SK-N-SH treated with all-trans-retinoic acid at 6 μM for 48 hours (cell line): ENCODE measurements at regions not wholly inside any gene's neighbourhood (a gene's known extent, or its start where the extent isn't known, plus 50 kb on each side); places are given as distances from the start of the nearest gene placed in this dataset.

Experiments
- ATAC-seq: fragments of 200-7000 bp; cut with Tn5 transposase; 3 replicates; pipeline ENCODE4 v1.9.1; 2020; ENCODE audit warnings: mild to moderate bottlenecking, moderate library complexity
- ARNTL ChIP-seq: fragments of 450-650 bp; formaldehyde crosslinking; IDR thresholded peaks from 2 replicates; pipeline ENCODE4 v1.5.0; 2020; ENCODE audit warnings: low read depth, mild to moderate bottlenecking, moderate library complexity, borderline replicate concordance
- BACH2 ChIP-seq: fragments of 250-450 bp; sonication (Bioruptor Pico); IDR thresholded peaks from 2 replicates; pipeline ENCODE4 v1.9.0; 2021; ENCODE audit warnings: mild to moderate bottlenecking, borderline replicate concordance
- CSDC2 ChIP-seq: fragments of 250-450 bp; sonication (Bioruptor Pico); IDR thresholded peaks from 2 replicates; pipeline ENCODE4 v1.5.0; 2020; ENCODE audit warnings: mild to moderate bottlenecking, moderate library complexity
- ESRRG ChIP-seq: fragments of 250-450 bp; sonication (Bioruptor Pico); IDR thresholded peaks from 2 replicates; pipeline ENCODE4 v1.6.1; 2021; ENCODE audit warnings: mild to moderate bottlenecking
- GLIS3 ChIP-seq: fragments of 250-450 bp; sonication (Bioruptor Pico); IDR thresholded peaks from 2 replicates; pipeline ENCODE4 v1.5.0; 2020; ENCODE audit warnings: mild to moderate bottlenecking, moderate library complexity
- ISL1 ChIP-seq: fragments of 250-450 bp; sonication (Bioruptor Pico); IDR thresholded peaks from 2 replicates; pipeline ENCODE4 v2.1.2; 2022; ENCODE audit warnings: mild to moderate bottlenecking, moderate library complexity
- OSR1 ChIP-seq: fragments of 250-450 bp; sonication (Bioruptor Pico); IDR thresholded peaks from 2 replicates; pipeline ENCODE4 v1.8.0; 2022; ENCODE audit warnings: moderate library complexity, mild to moderate bottlenecking, inconsistent platforms
- PPARA ChIP-seq: fragments of 250-450 bp; sonication (Bioruptor Pico); IDR thresholded peaks from 2 replicates; pipeline ENCODE4 v1.5.0; 2020; ENCODE audit warnings: mild to moderate bottlenecking, borderline replicate concordance
- RARB ChIP-seq: fragments of 250-450 bp; sonication (Bioruptor Pico); IDR thresholded peaks from 2 replicates; pipeline ENCODE4 v1.8.0; 2021; ENCODE audit warnings: mild to moderate bottlenecking, moderate library complexity
- TCF4 ChIP-seq: fragments of 250-450 bp; sonication (Bioruptor Pico); IDR thresholded peaks from 2 replicates; pipeline ENCODE4 v1.8.0; 2021; ENCODE audit warnings: mild to moderate bottlenecking, moderate library complexity, borderline replicate concordance
- TOX ChIP-seq: fragments of 250-450 bp; sonication (Bioruptor Pico); IDR thresholded peaks from 2 replicates; pipeline ENCODE4 v1.8.0; 2021; ENCODE audit warnings: mild to moderate bottlenecking, moderate library complexity, borderline replicate concordance
- ZC3H10 ChIP-seq: fragments of 250-450 bp; sonication (Bioruptor Pico); IDR thresholded peaks from 2 replicates; pipeline ENCODE4 v1.5.1; 2021; ENCODE audit warnings: mild to moderate bottlenecking, moderate library complexity
- ZFP3 ChIP-seq: fragments of 250-450 bp; sonication (Bioruptor Pico); IDR thresholded peaks from 2 replicates; pipeline ENCODE4 v1.5.0; 2020; ENCODE audit warnings: mild to moderate bottlenecking, moderate library complexity
- ZFP30 ChIP-seq: fragments of 450-650 bp; formaldehyde crosslinking; IDR thresholded peaks from 2 replicates; pipeline ENCODE4 v1.5.0; 2022; ENCODE audit warnings: mild to moderate bottlenecking, moderate library complexity
- ZNF565 ChIP-seq: fragments of 450-650 bp; formaldehyde crosslinking; conservative IDR thresholded peaks from 2 replicates; pipeline ENCODE4 v1.5.0; 2020; ENCODE audit warnings: low read depth, mild to moderate bottlenecking, moderate library complexity
- ZNF70 ChIP-seq: fragments of 450-650 bp; formaldehyde crosslinking; IDR thresholded peaks from 2 replicates; pipeline ENCODE4 v1.5.0; 2020; ENCODE audit warnings: mild to moderate bottlenecking, moderate library complexity
- TF ChIP-seq, protein P1 (sequence below): fragments of 250-450 bp; sonication (Bioruptor Pico); IDR thresholded peaks from 2 replicates; pipeline ENCODE4 v1.5.0; 2020; ENCODE audit warnings: mild to moderate bottlenecking, moderate library complexity
- TF ChIP-seq, protein P2 (sequence below): fragments of 250-450 bp; sonication (Bioruptor Pico); IDR thresholded peaks from 2 replicates; pipeline ENCODE4 v1.8.0; 2021; ENCODE audit warnings: low read depth, mild to moderate bottlenecking, moderate library complexity, borderline replicate concordance
- TF ChIP-seq, protein P3 (sequence below): fragments of 250-450 bp; sonication (Bioruptor Pico); IDR thresholded peaks from 2 replicates; pipeline ENCODE4 v1.5.1; 2021; ENCODE audit warnings: mild to moderate bottlenecking, moderate library complexity
- TF ChIP-seq, protein P4 (sequence below): fragments of 250-450 bp; sonication (Bioruptor Pico); IDR thresholded peaks from 2 replicates; pipeline ENCODE4 v1.8.0; 2020; ENCODE audit warnings: mild to moderate bottlenecking, moderate library complexity, borderline replicate concordance
- TF ChIP-seq, protein P5 (sequence below): fragments of 250-450 bp; sonication (Bioruptor Pico); IDR thresholded peaks from 2 replicates; pipeline ENCODE4 v1.5.1; 2020; ENCODE audit warnings: low read depth, mild to moderate bottlenecking, moderate library complexity

DNA sequence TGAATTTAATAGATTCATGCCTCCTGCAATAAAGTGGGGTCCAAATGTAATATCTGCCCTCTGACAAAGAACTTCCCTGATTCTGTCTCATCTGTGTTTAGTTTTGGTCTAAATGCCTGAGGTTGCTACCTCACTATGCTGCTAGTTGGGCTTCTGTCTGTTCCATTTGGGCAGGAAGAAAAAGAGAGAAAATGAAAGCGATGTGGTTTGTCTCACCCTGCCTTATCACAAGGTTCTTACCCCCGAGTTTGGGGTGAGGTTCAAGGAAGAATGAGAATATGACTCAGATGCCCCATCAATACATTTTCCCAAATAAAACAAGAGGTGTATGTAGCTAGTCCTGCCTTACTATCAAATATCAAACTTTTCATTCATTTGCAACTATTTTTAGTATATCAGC is 132.1 kb upstream of the MTAP start:
- TF ChIP-seq RARB (CRISPR knock-in tag): no peak
- no peak for TF ChIP-seq ZNF565 (CRISPR knock-in tag)
- TF ChIP-seq BACH2: no peak
- TF ChIP-seq, protein P1, sequence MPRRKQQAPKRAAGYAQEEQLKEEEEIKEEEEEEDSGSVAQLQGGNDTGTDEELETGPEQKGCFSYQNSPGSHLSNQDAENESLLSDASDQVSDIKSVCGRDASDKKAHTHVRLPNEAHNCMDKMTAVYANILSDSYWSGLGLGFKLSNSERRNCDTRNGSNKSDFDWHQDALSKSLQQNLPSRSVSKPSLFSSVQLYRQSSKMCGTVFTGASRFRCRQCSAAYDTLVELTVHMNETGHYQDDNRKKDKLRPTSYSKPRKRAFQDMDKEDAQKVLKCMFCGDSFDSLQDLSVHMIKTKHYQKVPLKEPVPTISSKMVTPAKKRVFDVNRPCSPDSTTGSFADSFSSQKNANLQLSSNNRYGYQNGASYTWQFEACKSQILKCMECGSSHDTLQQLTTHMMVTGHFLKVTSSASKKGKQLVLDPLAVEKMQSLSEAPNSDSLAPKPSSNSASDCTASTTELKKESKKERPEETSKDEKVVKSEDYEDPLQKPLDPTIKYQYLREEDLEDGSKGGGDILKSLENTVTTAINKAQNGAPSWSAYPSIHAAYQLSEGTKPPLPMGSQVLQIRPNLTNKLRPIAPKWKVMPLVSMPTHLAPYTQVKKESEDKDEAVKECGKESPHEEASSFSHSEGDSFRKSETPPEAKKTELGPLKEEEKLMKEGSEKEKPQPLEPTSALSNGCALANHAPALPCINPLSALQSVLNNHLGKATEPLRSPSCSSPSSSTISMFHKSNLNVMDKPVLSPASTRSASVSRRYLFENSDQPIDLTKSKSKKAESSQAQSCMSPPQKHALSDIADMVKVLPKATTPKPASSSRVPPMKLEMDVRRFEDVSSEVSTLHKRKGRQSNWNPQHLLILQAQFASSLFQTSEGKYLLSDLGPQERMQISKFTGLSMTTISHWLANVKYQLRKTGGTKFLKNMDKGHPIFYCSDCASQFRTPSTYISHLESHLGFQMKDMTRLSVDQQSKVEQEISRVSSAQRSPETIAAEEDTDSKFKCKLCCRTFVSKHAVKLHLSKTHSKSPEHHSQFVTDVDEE (CRISPR knock-in tag): no peak
- TF ChIP-seq, protein P2, sequence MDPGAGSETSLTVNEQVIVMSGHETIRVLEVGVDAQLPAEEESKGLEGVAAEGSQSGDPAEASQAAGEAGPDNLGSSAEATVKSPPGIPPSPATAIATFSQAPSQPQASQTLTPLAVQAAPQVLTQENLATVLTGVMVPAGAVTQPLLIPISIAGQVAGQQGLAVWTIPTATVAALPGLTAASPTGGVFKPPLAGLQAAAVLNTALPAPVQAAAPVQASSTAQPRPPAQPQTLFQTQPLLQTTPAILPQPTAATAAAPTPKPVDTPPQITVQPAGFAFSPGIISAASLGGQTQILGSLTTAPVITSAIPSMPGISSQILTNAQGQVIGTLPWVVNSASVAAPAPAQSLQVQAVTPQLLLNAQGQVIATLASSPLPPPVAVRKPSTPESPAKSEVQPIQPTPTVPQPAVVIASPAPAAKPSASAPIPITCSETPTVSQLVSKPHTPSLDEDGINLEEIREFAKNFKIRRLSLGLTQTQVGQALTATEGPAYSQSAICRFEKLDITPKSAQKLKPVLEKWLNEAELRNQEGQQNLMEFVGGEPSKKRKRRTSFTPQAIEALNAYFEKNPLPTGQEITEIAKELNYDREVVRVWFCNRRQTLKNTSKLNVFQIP: no peak
- TF ChIP-seq ISL1 (CRISPR knock-in tag): no peak
- no peak for TF ChIP-seq TOX (CRISPR knock-in tag)
- TF ChIP-seq, protein P3, sequence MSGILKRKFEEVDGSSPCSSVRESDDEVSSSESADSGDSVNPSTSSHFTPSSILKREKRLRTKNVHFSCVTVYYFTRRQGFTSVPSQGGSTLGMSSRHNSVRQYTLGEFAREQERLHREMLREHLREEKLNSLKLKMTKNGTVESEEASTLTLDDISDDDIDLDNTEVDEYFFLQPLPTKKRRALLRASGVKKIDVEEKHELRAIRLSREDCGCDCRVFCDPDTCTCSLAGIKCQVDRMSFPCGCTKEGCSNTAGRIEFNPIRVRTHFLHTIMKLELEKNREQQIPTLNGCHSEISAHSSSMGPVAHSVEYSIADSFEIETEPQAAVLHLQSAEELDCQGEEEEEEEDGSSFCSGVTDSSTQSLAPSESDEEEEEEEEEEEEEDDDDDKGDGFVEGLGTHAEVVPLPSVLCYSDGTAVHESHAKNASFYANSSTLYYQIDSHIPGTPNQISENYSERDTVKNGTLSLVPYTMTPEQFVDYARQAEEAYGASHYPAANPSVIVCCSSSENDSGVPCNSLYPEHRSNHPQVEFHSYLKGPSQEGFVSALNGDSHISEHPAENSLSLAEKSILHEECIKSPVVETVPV (CRISPR knock-in tag): no peak
- TF ChIP-seq TCF4: no peak
- no peak for ATAC-seq

DNA sequence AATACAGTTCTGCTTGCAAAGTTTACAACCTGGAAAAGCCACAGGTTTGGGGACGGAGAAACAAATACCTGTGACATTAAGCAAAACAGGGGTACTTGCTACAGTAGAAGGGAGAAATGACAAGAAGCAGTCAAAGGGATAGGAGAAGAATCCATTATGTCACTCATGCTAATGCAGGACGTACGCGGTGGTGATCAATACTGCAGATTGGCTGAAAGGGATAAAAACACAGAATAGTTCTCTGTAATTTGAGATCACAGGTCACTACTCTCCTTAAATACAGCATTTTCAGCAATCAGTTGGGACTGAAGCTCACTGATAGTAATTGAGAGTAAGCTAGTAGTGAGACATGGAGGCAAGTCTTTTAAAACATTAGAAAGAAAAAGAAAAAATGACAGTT is 130.3 kb upstream of the MTAP start:
- TF ChIP-seq BACH2 (no peak), ZFP30 (no peak), OSR1 (CRISPR knock-in tag) (no peak), TCF4 (no peak), GLIS3 (CRISPR knock-in tag) (no peak), PPARA (CRISPR knock-in tag) (no peak), ZNF70 (CRISPR knock-in tag) (no peak), RARB (CRISPR knock-in tag) (no peak), ESRRG (CRISPR knock-in tag) (no peak), CSDC2 (CRISPR knock-in tag) (no peak), TOX (CRISPR knock-in tag) (no peak), ZNF565 (CRISPR knock-in tag) (no peak)
- TF ChIP-seq, protein P4, sequence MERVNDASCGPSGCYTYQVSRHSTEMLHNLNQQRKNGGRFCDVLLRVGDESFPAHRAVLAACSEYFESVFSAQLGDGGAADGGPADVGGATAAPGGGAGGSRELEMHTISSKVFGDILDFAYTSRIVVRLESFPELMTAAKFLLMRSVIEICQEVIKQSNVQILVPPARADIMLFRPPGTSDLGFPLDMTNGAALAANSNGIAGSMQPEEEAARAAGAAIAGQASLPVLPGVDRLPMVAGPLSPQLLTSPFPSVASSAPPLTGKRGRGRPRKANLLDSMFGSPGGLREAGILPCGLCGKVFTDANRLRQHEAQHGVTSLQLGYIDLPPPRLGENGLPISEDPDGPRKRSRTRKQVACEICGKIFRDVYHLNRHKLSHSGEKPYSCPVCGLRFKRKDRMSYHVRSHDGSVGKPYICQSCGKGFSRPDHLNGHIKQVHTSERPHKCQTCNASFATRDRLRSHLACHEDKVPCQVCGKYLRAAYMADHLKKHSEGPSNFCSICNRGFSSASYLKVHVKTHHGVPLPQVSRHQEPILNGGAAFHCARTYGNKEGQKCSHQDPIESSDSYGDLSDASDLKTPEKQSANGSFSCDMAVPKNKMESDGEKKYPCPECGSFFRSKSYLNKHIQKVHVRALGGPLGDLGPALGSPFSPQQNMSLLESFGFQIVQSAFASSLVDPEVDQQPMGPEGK (CRISPR knock-in tag): no peak
- TF ChIP-seq, protein P5, sequence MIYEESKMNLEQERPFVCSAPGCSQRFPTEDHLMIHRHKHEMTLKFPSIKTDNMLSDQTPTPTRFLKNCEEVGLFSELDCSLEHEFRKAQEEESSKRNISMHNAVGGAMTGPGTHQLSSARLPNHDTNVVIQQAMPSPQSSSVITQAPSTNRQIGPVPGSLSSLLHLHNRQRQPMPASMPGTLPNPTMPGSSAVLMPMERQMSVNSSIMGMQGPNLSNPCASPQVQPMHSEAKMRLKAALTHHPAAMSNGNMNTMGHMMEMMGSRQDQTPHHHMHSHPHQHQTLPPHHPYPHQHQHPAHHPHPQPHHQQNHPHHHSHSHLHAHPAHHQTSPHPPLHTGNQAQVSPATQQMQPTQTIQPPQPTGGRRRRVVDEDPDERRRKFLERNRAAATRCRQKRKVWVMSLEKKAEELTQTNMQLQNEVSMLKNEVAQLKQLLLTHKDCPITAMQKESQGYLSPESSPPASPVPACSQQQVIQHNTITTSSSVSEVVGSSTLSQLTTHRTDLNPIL (CRISPR knock-in tag): no peak
- ATAC-seq: no peak

DNA sequence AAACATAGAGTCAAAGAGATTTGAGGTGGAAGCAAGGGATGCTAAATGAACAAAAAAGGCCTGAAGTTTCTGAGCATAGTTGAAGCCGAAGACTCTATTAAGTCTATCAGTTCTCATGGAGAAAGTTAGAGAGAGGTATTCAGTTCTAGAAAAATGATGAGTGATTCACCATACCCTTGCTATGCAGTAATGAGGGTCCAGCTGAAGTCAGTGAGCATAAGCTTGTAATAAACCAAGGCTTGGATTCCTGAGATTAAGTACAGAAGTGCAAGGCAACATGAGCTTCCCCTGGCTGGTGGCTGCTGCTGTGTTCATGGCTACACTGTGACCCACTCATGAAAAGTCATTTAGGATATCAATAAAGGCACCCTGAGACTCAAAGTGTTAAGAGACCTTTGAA is 129.7 kb upstream of the MTAP start:
- no peak for TF ChIP-seq ARNTL
- TF ChIP-seq ZNF565 (CRISPR knock-in tag): no peak
- TF ChIP-seq CSDC2 (CRISPR knock-in tag): no peak
- TF ChIP-seq OSR1 (CRISPR knock-in tag): no peak
- no peak for TF ChIP-seq PPARA (CRISPR knock-in tag)
- no peak for TF ChIP-seq ZNF70 (CRISPR knock-in tag)
- TF ChIP-seq TCF4: no peak
- TF ChIP-seq RARB (CRISPR knock-in tag): no peak
- TF ChIP-seq TOX (CRISPR knock-in tag): no peak
- TF ChIP-seq ZFP3 (CRISPR knock-in tag): no peak
- no peak for TF ChIP-seq ZC3H10 (CRISPR knock-in tag)
- no peak for TF ChIP-seq GLIS3 (CRISPR knock-in tag)

More for the DNA sequence above, 129.7 kb upstream of the MTAP start:
- ATAC-seq: no peak
